OCI-LY3 (cell line): ENCODE measurements at regions not wholly inside any gene's neighbourhood (a gene's known extent, or its start where the extent isn't known, plus 50 kb on each side); places are given as distances from the start of the nearest gene placed in this dataset.

Source experiments
- CTCF ChIP-seq: fragments of 200-600, 300-600 bp; sonication (generic); IDR thresholded peaks from 2 replicates; pipeline ENCODE4 v1.5.1; 2014; ENCODE audit warnings: antibody characterized with exemption, low read length, low read depth
- EZH2phosphoT487 ChIP-seq: fragments of 200-600 bp; shearing (Covaris generic); IDR thresholded peaks from 2 replicates; pipeline ENCODE4 v1.6.1; 2018; ENCODE audit warnings: antibody characterized with exemption, mixed run types, low read depth

GRCh38 chr13:107258599-107259187 lies 690.8 kb upstream of the ARGLU1 start:
- TF ChIP-seq CTCF (no peak), EZH2phosphoT487 (no peak)
